Stimulated activated CD8-positive, alpha-beta memory T cell treated with anti-CD3 and anti-CD28 coated beads, Interleukin-7, amount 100 ng/mL, for 1 hour (primary cell): ENCODE measurements at regions not wholly inside any gene's neighbourhood (a gene's known extent, or its start where the extent isn't known, plus 50 kb on each side); places are given as distances from the start of the nearest gene placed in this dataset.

Experiments used
- DNase-seq, 2 donors: peaks; one replicate each; pipeline ENCODE4 v3.0.0-alpha.2; 2020; ENCODE audit warnings: low read depth in 2 of 2

GRCh38 chr5:89930591-89931392 is 478.8 kb downstream of the CETN3 start:
- DNase-seq, result no peak

- DNase-seq, result no peak
Observed at GRCh38 chr5:89929834-89930233, 479.7 kb downstream of the CETN3 start.

- DNase-seq, result no peak
Observed at GRCh38 chr5:89929173-89929572, 480.4 kb downstream of the CETN3 start.

GRCh38 chr5:89922161-89922560 is 487.4 kb downstream of the CETN3 start:
- DNase-seq, result no peak

- DNase-seq, result no peak
Observed at GRCh38 chr5:89917112-89917511, 492.4 kb downstream of the CETN3 start.

DNA sequence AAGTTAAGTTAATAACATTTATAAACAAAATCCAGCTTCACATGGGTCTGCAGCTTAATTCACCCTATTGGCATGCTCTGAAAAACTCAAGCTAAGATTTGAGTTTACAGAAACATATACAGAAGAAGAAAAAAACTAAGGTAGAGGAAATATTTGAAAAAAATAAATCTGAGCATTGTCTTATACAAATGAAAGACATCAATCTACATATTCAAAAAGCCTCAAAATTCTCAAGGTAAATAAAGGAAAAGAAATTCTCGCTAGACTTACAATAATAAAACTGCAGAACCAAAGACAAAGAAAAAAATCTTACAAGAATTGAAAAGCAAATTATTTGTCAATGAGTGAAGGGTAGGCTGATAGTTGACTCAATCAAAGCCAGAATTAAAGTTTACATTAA is 493.4 kb downstream of the CETN3 start:
- DNase-seq, result no peak

DNA sequence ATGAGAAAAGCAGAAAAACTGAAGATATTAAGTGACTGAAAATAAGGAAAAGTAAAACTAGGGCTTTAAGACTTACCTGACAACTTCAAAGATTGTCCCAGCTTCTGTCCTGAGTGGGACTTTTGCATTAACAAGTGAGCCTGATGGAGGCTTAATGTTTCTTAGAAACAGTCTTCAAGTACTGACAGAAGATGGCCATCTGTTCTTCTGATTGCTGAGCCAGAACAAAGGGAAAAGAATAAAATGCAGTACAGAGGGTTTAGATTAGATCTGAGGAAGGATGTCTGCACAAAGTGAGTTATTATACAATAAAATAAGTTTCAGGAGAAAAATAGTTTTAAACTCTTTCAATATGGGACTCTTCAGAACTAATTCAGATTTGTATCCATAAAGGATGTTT is 500.7 kb downstream of the CETN3 start:
- DNase-seq, result no peak

- DNase-seq, result no peak
Observed at GRCh38 chr5:89904442-89904841, 505.1 kb downstream of the CETN3 start.

GRCh38 chr5:89901983-89902382 is 507.6 kb downstream of the CETN3 start:
- DNase-seq, result no peak

GRCh38 chr5:89901346-89901745 is 508.2 kb downstream of the CETN3 start:
- DNase-seq, result no peak

DNA sequence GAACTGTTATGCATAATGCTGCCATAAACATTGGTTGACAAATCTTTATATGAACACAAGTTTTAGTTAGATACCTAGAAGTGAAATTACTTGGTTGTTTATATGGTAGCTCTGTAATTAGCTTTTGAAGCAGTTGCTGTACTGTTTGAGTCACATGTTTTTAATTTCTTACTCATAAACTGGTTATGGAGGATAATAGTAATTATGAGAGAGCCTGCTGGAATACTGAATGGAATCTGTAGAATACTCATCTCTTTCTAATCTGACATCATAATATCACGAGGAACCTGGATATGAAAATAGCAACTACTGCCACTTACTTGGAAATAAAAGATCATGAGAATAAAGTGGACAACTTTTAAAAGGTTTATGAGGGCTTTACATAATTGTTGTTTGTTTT is 509.2 kb downstream of the CETN3 start:
- DNase-seq, result no peak

- DNase-seq, result no peak
Observed at GRCh38 chr5:89899559-89899958, 510.0 kb downstream of the CETN3 start.

DNA sequence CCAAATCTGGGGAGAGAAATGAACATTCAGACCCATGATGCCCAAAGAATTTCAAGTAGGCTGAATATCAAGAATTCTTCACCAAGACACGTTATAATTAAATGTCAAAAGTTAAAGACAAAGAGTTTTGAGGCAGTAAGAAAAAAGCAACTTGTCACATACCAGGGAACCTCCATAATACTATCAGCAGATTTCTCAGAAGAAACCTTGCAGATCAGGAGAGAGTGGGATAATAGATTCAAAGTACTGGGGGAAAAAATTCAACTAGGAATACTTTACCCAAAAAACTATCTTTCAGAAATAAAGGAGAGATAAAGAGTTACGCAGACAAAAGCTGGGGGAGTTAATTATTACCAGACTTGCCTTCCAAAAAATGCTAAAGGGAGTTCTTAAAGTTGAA is 516.0 kb downstream of the CETN3 start:
- DNase-seq, result no peak

- DNase-seq, result no peak
Observed at GRCh38 chr5:89885670-89886069, 523.9 kb downstream of the CETN3 start.

GRCh38 chr5:89883967-89884366 is 525.6 kb downstream of the CETN3 start:
- no peak for DNase-seq

DNA sequence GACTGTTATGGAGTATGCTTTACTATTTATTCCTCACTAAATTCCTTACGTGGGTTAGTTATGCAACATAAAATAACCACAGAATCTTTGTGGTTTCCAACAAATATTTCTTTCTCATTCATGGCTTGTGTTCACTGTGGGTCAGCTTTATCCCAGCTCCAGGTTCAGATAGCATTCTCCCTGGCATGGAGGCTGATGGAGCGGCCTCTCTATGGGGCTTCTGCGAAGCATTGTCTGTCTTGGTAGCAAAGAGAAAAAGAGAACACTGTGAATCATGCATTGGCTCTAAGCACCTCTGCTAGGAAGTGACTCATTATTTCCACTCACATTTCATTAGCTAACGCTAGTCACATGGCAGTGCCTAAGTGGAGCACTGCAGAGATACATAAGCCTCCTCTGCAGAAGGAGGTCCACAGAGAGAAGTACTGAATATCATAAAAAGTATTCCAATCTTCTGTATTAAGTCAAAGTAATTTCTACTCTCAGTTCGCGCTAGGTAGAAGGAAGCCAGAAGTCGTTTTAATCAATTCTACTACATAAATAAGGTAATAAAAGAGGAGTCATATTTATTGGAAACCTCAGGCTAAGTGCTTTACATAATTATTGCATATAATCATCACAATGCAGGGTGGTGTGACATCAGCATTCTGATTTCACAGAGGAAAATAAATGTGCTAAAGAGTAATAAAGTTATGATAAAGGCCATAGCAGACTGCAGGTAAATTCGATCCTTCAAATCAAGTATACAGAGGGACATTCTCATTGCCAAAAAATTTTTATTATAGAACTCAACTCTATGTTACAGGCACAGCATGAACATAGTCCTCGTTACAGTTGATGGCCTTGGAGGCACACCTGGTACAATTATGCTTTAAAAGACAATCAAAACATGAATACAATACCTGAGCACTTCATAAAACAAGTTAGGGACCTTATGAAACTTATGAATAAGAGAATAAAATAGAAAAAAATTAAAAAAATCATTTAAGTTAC is 531.1 kb downstream of the CETN3 start:
- no peak for DNase-seq

DNA sequence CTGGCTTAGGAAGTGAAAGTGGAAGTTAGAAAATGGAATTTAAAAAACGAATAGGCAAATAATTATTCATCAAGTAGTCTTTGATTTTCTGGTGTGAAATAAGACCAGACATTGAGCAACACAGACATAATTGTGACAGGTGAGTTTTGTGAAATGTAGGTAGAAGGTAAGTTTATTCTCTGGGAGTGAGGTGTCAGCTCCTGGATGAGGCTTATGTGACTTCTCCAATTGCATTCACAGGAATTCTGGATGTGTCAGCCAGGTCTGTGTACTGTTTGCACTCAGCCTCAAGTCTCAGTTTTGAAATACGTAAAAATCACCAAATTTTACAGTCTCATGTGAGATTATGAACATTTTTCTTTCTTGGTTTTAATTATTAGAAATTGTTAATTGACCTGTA is 537.6 kb downstream of the CETN3 start:
- DNase-seq, result no peak

DNA sequence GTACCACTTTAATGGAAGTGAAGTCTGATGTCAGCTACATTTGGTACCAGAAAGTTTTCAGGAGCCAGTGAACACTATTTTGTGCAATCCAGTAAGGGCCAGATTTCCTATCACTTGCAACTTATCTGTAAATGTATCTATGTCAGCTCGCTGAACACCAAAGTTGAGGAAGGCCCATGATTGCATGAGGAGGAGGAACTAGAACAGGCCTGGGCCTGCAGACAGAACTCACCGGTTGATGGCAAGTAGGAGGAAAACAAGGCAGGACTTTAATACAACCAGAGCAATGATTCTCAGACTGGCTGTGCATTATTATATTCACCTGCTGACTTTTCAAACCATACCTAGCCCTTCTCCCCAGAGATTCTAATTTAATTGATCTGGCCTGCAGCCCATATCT is 540.2 kb downstream of the CETN3 start:
- DNase-seq, result no peak

- DNase-seq, result no peak
Observed at GRCh38 chr5:89866410-89866809, 543.1 kb downstream of the CETN3 start.

GRCh38 chr5:89864941-89865340 is 544.6 kb downstream of the CETN3 start:
- DNase-seq, result no peak

DNA sequence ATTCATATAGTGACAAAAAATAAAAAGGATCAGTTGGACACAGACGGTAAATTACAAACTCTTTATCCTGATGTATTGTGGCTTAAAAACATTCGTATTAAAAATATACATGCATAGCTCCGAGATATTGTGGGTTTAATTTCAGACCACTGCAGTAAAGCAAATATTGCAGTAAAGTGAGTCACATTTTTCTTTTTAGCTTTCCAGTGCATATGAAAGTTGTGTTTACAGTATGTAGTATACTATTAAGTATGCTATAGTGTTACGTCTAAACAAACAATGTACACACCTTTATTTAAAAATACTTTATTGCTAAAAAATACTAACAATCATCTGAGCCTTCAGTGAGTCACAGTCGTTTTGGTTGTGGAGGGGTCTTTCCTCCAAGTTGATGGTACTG is 551.8 kb downstream of the CETN3 start:
- DNase-seq, result no peak

- DNase-seq, result no peak
Observed at GRCh38 chr5:89855417-89855816, 554.1 kb downstream of the CETN3 start.

DNA sequence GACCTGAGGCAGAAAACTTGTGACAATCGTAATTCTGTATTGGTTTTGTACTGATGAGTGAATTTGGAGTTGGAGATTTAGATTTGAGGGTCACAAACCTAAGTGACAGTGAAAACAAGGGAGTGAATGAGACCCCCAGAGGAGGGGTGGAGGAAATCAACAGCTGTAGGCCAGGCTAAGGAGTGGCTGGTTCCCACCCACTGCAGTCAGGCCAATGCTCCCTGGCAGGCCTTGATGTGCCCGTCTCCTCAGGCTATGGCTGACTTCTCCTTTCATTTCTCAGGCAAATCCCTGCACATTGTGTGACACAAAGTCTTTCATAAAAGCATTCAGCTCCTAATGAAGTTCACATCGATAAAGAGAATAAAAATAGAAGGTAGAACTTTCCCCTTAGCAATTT is 557.6 kb downstream of the CETN3 start:
- DNase-seq, result no peak
